ENCODE measurements at regions not wholly inside any gene's neighbourhood (a gene's known extent, or its start where the extent isn't known, plus 50 kb on each side); places are given as distances from the start of the nearest gene placed in this dataset.
"Not testable (repeated sequence)": the region's sequence is repeated elsewhere in the genome, so short reads cannot be mapped to it uniquely, and the experiment has no call there.

DNA sequence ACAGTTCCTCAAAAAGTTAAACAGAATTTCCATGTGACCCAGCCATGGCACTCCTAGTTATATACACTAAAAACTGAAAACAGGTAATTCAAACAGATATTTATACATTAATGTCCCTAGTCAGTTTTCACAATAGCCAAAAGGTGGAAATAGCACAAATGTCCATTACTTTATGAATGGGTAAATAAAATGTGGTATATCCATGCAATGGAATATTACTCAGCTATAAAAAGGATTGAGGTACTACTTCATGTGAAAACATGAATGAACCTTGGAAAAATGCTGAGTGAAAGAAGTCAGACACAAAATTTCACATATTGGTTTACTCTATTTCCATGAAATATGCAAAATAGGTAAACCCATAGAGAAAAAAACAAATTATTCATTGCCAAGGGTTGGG is 351.8 kb upstream of the AMOT start:
- H4K20me1 ChIP-seq (ENCODE audit: insufficient read depth, low read length): no peaks in the 10 kb centered on the region
- H3K36me3 ChIP-seq (ENCODE audit: insufficient read depth, low read length): no peaks in the 10 kb centered on the region
- no peak overlapping the region for H2AFZ ChIP-seq (ENCODE audit: low read length)
- no peak overlapping the region for H3K27ac ChIP-seq (ENCODE audit: low read depth, low read length, poor library complexity, severe bottlenecking)
- H3K27me3 ChIP-seq (ENCODE audit: insufficient read depth, low read length): no peaks in the 10 kb centered on the region
- no peak overlapping the region for H3K4me2 ChIP-seq (ENCODE audit: low read length)
- no peaks in the 10 kb centered on the region for H3K79me2 ChIP-seq (ENCODE audit: insufficient read depth, low read length)
- H3K4me1 ChIP-seq (ENCODE audit: insufficient read depth, low read length, severe bottlenecking): no peaks in the 10 kb centered on the region
- TF ChIP-seq EZH2 (IDR thresholded peaks at IDR 0.05; ENCODE audit: borderline replicate concordance, low read length): no peak
- TF ChIP-seq, protein P1, sequence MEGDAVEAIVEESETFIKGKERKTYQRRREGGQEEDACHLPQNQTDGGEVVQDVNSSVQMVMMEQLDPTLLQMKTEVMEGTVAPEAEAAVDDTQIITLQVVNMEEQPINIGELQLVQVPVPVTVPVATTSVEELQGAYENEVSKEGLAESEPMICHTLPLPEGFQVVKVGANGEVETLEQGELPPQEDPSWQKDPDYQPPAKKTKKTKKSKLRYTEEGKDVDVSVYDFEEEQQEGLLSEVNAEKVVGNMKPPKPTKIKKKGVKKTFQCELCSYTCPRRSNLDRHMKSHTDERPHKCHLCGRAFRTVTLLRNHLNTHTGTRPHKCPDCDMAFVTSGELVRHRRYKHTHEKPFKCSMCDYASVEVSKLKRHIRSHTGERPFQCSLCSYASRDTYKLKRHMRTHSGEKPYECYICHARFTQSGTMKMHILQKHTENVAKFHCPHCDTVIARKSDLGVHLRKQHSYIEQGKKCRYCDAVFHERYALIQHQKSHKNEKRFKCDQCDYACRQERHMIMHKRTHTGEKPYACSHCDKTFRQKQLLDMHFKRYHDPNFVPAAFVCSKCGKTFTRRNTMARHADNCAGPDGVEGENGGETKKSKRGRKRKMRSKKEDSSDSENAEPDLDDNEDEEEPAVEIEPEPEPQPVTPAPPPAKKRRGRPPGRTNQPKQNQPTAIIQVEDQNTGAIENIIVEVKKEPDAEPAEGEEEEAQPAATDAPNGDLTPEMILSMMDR (IDR thresholded peaks at IDR 0.05; ENCODE audit: low read length): no peak
- no peaks in the 10 kb centered on the region for H3K9me2 ChIP-seq (ENCODE audit: low read depth, low read length)
- no peak overlapping the region for H3K9ac ChIP-seq (ENCODE audit: low read length)
- no peaks in the 10 kb centered on the region for H3K9me3 ChIP-seq (ENCODE audit: low read length)
- H3F3A ChIP-seq (ENCODE audit: insufficient read depth, low read length): no peaks in the 10 kb centered on the region
- no peak overlapping the region for H3K4me3 ChIP-seq (ENCODE audit: low read depth, low read length, poor library complexity, severe bottlenecking)

DNA sequence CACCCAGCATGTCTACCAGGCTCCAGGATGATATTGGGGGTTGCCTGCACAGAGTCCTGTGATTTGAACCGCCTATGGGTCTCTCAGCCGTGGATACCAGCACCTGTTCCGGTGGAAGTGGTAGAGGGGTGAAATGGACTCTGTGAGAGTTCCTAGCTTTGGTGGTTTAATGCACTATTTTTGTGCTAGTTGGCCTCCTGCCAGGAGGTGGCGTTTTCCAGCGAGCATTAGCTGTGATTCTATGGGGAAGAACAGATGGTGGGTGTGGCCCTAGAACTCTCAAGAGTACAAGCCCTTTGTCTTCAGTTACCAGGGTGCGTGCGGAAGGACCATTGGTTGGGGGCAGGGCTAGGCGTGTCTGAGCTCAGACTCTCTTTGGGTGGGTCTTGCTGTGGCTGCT is 316.9 kb upstream of the AMOT start:
- H3K79me2 ChIP-seq (ENCODE audit: insufficient read depth, low read length): no peaks in the 10 kb centered on the region
- no peaks in the 10 kb centered on the region for H3K9me2 ChIP-seq (ENCODE audit: low read depth, low read length)
- no peak overlapping the region for H3K4me2 ChIP-seq (ENCODE audit: low read length)
- no peak overlapping the region for H2AFZ ChIP-seq (ENCODE audit: low read length)
- no peaks in the 10 kb centered on the region for H3K27me3 ChIP-seq (ENCODE audit: insufficient read depth, low read length)
- H3K9ac ChIP-seq (ENCODE audit: low read length): no peak overlapping the region
- H3K36me3 ChIP-seq (ENCODE audit: insufficient read depth, low read length): no peaks in the 10 kb centered on the region
- no peaks in the 10 kb centered on the region for H3F3A ChIP-seq (ENCODE audit: insufficient read depth, low read length)
- TF ChIP-seq EZH2 (IDR thresholded peaks at IDR 0.05; ENCODE audit: borderline replicate concordance, low read length): no peak
- TF ChIP-seq, protein P1 (IDR thresholded peaks at IDR 0.05; ENCODE audit: low read length): no peak
- no peak overlapping the region for H3K27ac ChIP-seq (ENCODE audit: low read depth, low read length, poor library complexity, severe bottlenecking)
- no peaks in the 10 kb centered on the region for H3K4me1 ChIP-seq (ENCODE audit: insufficient read depth, low read length, severe bottlenecking)
- H3K4me3 ChIP-seq (ENCODE audit: low read depth, low read length, poor library complexity, severe bottlenecking): no peak overlapping the region
- no peaks in the 10 kb centered on the region for H3K9me3 ChIP-seq (ENCODE audit: low read length)
- no peaks in the 10 kb centered on the region for H4K20me1 ChIP-seq (ENCODE audit: insufficient read depth, low read length)

DNA sequence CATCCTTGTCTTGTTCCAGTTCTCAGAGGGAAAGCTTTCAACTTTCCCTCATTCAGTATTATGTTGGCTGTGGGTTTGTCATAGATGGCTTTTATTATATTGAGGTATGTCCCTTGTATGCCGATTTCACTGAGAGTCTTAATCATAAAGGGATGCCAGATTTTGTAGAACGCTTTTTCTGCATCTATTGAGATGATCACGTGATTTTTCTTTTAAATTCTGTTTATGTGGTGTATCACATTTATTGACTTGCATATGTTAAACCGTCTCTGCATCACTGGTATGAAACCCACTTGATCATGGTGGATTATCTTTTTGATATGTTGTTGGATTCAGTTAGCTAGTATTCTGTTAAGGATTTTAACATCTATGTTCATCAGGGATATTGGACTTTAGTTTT is 313.7 kb upstream of the AMOT start:
- not testable (repeated sequence) for H3K4me1 ChIP-seq (ENCODE audit: insufficient read depth, low read length, severe bottlenecking); H3K9me2 ChIP-seq (ENCODE audit: low read depth, low read length); H3K79me2 ChIP-seq (ENCODE audit: insufficient read depth, low read length); H3K4me2 ChIP-seq (ENCODE audit: low read length); H3K36me3 ChIP-seq (ENCODE audit: insufficient read depth, low read length); H4K20me1 ChIP-seq (ENCODE audit: insufficient read depth, low read length); H3K27ac ChIP-seq (ENCODE audit: low read depth, low read length, poor library complexity, severe bottlenecking); H3K9ac ChIP-seq (ENCODE audit: low read length); H3K4me3 ChIP-seq (ENCODE audit: low read depth, low read length, poor library complexity, severe bottlenecking); H3K27me3 ChIP-seq (ENCODE audit: insufficient read depth, low read length); H2AFZ ChIP-seq (ENCODE audit: low read length); H3F3A ChIP-seq (ENCODE audit: insufficient read depth, low read length); H3K9me3 ChIP-seq (ENCODE audit: low read length)

DNA sequence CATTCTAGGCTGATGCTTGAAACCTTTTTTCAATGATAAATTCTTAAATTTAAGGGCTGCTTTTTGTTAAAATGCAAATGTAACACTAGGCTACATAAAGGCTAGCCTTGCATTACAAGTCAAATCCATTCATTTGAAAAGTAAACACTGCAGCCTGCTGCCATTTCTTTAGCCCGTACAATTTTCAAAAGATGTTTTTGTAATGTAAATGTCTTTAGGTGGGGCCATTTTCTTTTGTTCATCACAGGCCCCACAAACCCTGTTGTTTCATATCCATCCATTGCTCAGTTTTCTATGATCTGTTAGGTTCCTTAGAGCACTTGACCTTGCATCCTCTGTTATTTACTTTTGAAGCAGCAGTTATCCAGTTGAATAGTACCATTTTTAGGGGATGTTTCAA is 296.2 kb upstream of the AMOT start:
- no peaks in the 10 kb centered on the region for H3K9me2 ChIP-seq (ENCODE audit: low read depth, low read length)
- H2AFZ ChIP-seq (ENCODE audit: low read length): no peak overlapping the region
- no peaks in the 10 kb centered on the region for H3K36me3 ChIP-seq (ENCODE audit: insufficient read depth, low read length)
- no peak overlapping the region for H3K27ac ChIP-seq (ENCODE audit: low read depth, low read length, poor library complexity, severe bottlenecking)
- no peaks in the 10 kb centered on the region for H3K27me3 ChIP-seq (ENCODE audit: insufficient read depth, low read length)
- H3F3A ChIP-seq (ENCODE audit: insufficient read depth, low read length): no peaks in the 10 kb centered on the region
- H3K9me3 ChIP-seq (ENCODE audit: low read length): no peaks in the 10 kb centered on the region
- H3K9ac ChIP-seq (ENCODE audit: low read length): no peak overlapping the region
- no peak overlapping the region for H3K4me3 ChIP-seq (ENCODE audit: low read depth, low read length, poor library complexity, severe bottlenecking)
- no peak overlapping the region for H3K4me2 ChIP-seq (ENCODE audit: low read length)
- H3K79me2 ChIP-seq (ENCODE audit: insufficient read depth, low read length): no peaks in the 10 kb centered on the region
- no peaks in the 10 kb centered on the region for H4K20me1 ChIP-seq (ENCODE audit: insufficient read depth, low read length)
- no peaks in the 10 kb centered on the region for H3K4me1 ChIP-seq (ENCODE audit: insufficient read depth, low read length, severe bottlenecking)
- TF ChIP-seq EZH2 (IDR thresholded peaks at IDR 0.05; ENCODE audit: borderline replicate concordance, low read length): no peak
- TF ChIP-seq, protein P1 (IDR thresholded peaks at IDR 0.05; ENCODE audit: low read length): no peak

Measured in OCI-LY1 (cell line).